ENCODE measurements at regions not wholly inside any gene's neighbourhood (a gene's known extent, or its start where the extent isn't known, plus 50 kb on each side); places are given as distances from the start of the nearest gene placed in this dataset.

DNA sequence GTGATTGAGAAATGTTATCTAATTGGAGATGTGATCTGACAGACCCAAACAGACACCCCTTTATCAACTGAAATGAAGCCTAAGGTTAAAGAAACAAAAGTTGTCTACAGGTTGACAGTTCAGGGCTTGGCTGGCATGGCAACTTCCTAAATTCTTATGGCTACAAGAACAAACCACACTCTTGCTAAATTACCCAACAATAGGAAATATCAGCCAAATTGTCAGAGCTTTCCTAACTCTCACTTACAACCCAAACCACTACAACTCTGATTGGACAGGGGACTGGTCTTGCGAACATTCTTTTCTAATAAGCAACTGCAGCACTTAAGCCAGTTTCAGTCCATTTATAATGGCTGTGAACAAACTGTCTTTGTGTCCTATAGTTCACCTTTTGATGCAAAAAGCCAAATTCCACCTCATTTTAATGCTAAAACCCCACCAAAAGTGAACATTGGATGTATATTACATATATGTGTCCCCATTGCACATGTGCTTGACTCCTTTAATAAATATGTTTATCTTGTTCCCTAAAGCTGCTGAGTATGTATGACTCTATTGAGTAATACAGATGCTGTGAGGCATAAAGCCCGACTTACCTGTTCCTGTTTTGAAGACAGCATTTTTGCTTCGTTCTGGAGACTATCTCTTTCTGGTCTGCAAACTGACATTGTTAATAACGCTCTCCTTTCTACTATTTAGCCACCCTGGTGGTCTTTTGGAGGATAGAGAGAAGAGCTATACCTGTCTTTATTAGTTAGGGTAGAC, 101.3 kb upstream of the HMCN1 start:
- TF ChIP-seq HDGF (IDR thresholded peaks at IDR 0.05; ENCODE audit: borderline replicate concordance) (no peak), ARNT (IDR thresholded peaks at IDR 0.05) (no peak), FOXM1 (IDR thresholded peaks at IDR 0.05; ENCODE audit: borderline replicate concordance) (no peak), SUZ12 (IDR thresholded peaks at IDR 0.05) (no peak), NFRKB (IDR thresholded peaks at IDR 0.05) (no peak), PKNOX1 (IDR thresholded peaks at IDR 0.05) (no peak), FOXK2 (IDR thresholded peaks at IDR 0.05) (no peak), BHLHE40 (IDR thresholded peaks at IDR 0.05; ENCODE audit: borderline replicate concordance) (no peak), SP1 (IDR thresholded peaks at IDR 0.05) (no peak), FOXA1 (IDR thresholded peaks at IDR 0.05) (no peak), ELF4 (IDR thresholded peaks at IDR 0.05) (no peak), LEF1 (IDR thresholded peaks at IDR 0.05; ENCODE audit: borderline replicate concordance) (no peak)
